Liver (tissue), 8 donors: ENCODE measurements at regions not wholly inside any gene's neighbourhood (a gene's known extent, or its start where the extent isn't known, plus 50 kb on each side); places are given as distances from the start of the nearest gene placed in this dataset.

ENCODE experiments used
- DNase-seq: peaks from one replicate; pipeline ENCODE4 v3.0.0-alpha.2; 2017; ENCODE audit warnings: low spot score
- H3K27ac ChIP-seq, 2 donors: one replicate each; pipeline ENCODE4 v1.7.0; 2013; ENCODE audit warnings: inconsistent platforms in 2 of 2, low read length in 2 of 2, control low read depth in 1 of 2, low read depth in 1 of 2, mild to moderate bottlenecking in 1 of 2
- H3K27me3 ChIP-seq, 4 donors: one replicate each; pipeline versions ENCODE4 v1.6.1 to v1.7.0; 2013; ENCODE audit warnings: low read length in 3 of 4, inconsistent platforms in 1 of 4, mild to moderate bottlenecking in 1 of 4, moderate library complexity in 1 of 4; ENCODE audit not compliant: control insufficient read depth in 4 of 4, insufficient read depth in 4 of 4
- H3K36me3 ChIP-seq, 4 donors: one replicate each; pipeline versions ENCODE4 v1.6.1 to v1.7.0; 2013; ENCODE audit warnings: low read length in 3 of 4, mild to moderate bottlenecking in 3 of 4, low read depth in 1 of 4, moderate library complexity in 1 of 4; ENCODE audit not compliant: control insufficient read depth in 4 of 4, insufficient read depth in 3 of 4
- H3K4me1 ChIP-seq, 4 donors: one replicate each; pipeline versions ENCODE4 v1.6.1 to v1.7.0; 2013; ENCODE audit warnings: low read length in 3 of 4, mild to moderate bottlenecking in 3 of 4, moderate library complexity in 1 of 4; ENCODE audit not compliant: control insufficient read depth in 4 of 4, insufficient read depth in 4 of 4
- H3K4me3 ChIP-seq, 3 donors: one replicate each; pipeline versions ENCODE4 v1.6.1 to v1.7.0; 2013; ENCODE audit warnings: low read length in 3 of 3, control low read depth in 1 of 3, low read depth in 1 of 3, mild to moderate bottlenecking in 1 of 3
- H3K9ac ChIP-seq, 2 donors: one replicate each; pipeline ENCODE4 v1.7.0; 2013; ENCODE audit warnings: low read length in 2 of 2, mild to moderate bottlenecking in 2 of 2, moderate library complexity in 2 of 2, control low read depth in 1 of 2, low read depth in 1 of 2
- H3K9me3 ChIP-seq, 4 donors: one replicate each; pipeline versions ENCODE4 v1.6.1 to v1.7.0; 2013; ENCODE audit warnings: low read length in 3 of 4; ENCODE audit not compliant: control insufficient read depth in 4 of 4
- EGR1 ChIP-seq, 2 donors: IDR thresholded peaks; 2 replicates each; pipeline ENCODE4 v1.6.1; 2016 to 2018; ENCODE audit warnings: antibody characterized with exemption in 2 of 2, low read depth in 2 of 2
- FOXA1 ChIP-seq: IDR thresholded peaks from 2 replicates; pipeline ENCODE4 v1.6.1; 2016; ENCODE audit warnings: antibody characterized with exemption
- FOXA2 ChIP-seq: IDR thresholded peaks from 2 replicates; pipeline ENCODE4 v1.6.1; 2016; ENCODE audit warnings: antibody characterized with exemption
- GABPA ChIP-seq, 2 donors: IDR thresholded peaks in 1 of 2; conservative IDR thresholded peaks in 1 of 2; 2 replicates each; pipeline ENCODE4 v1.6.1; 2016; ENCODE audit warnings: antibody characterized with exemption in 2 of 2, mild to moderate bottlenecking in 1 of 2, moderate library complexity in 1 of 2
- HNF4A ChIP-seq, 2 donors: conservative IDR thresholded peaks; 2 replicates each; pipeline ENCODE4 v1.6.1; 2016; ENCODE audit warnings: antibody characterized with exemption in 2 of 2, mild to moderate bottlenecking in 2 of 2
- JUND ChIP-seq, 2 donors: IDR thresholded peaks; 2 replicates each; pipeline ENCODE4 v1.6.1; 2016; ENCODE audit warnings: antibody characterized with exemption in 2 of 2
- NR2F2 ChIP-seq: IDR thresholded peaks from 2 replicates; pipeline ENCODE4 v1.6.1; 2016; ENCODE audit warnings: antibody characterized with exemption
- RAD21 ChIP-seq, 2 donors: IDR thresholded peaks; 2 replicates each; pipeline ENCODE4 v1.6.1; 2016; ENCODE audit warnings: antibody characterized with exemption in 2 of 2, mild to moderate bottlenecking in 2 of 2
- RXRA ChIP-seq, 2 donors: IDR thresholded peaks; 2 replicates each; pipeline ENCODE4 v1.6.1; 2017 to 2018; ENCODE audit warnings: antibody characterized with exemption in 2 of 2, mild to moderate bottlenecking in 1 of 2
- SP1 ChIP-seq: IDR thresholded peaks from 2 replicates; pipeline ENCODE4 v1.6.1; 2018; ENCODE audit warnings: antibody characterized with exemption, mild to moderate bottlenecking
- TAF1 ChIP-seq: conservative IDR thresholded peaks from 2 replicates; pipeline ENCODE4 v1.6.1; 2016; ENCODE audit warnings: antibody characterized with exemption, mild to moderate bottlenecking
- WGBS: extraction: QIAGEN DNeasy Blood & Tissue Kit; methylation state at CpG from one replicate; pipeline ENCODE4 v1.1.7; 2013; 5-methylcytosine and 5-hydroxymethylcytosine counted together
- TF ChIP-seq, protein P1 (sequence below): IDR thresholded peaks from 2 replicates; pipeline ENCODE4 v1.6.1; 2016; ENCODE audit warnings: antibody characterized with exemption
- TF ChIP-seq, protein P2 (sequence below): IDR thresholded peaks from 2 replicates; pipeline ENCODE4 v1.6.1; 2016; ENCODE audit warnings: antibody characterized with exemption
- TF ChIP-seq, protein P3 (sequence below): IDR thresholded peaks from 2 replicates; pipeline ENCODE4 v1.6.1; 2016; ENCODE audit warnings: antibody characterized with exemption
- TF ChIP-seq, protein P4 (sequence below): fragments of 150-350 bp; IDR thresholded peaks from 2 replicates; pipeline ENCODE4 v1.5.1; 2017; ENCODE audit warnings: improper control_type of control experiment, low read depth, low read length; ENCODE audit not compliant: missing input control
- TF ChIP-seq, protein P5 (sequence below): IDR thresholded peaks from 2 replicates; pipeline ENCODE4 v1.6.1; 2016; ENCODE audit warnings: antibody characterized with exemption, mild to moderate bottlenecking
- donor health status: healthy.
- donor health status: healthy.
- donor health status: healthy.
- donor health status: healthy.
- donor health status: healthy.

DNA sequence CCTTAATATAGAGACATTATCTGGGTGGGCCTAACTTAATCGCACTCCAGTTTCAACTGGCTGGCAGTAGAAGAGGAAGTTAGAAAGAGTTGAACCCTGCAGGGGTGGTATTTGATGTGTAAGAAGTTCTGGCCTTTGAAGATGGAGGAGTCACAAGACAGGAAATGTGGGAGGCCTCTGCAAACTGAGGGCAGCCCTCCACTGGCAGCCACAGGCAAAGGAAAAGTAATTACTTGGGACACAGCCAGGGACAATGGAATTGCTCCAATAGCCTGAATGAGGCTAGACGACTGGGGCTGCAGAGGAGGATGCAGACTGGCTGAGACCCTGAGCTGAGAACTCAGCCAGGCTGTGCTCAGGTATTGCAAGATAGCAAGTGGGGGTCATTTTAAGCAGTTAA, 703.3 kb upstream of the ARGLU1 start:
- TF ChIP-seq EGR1 (IDR thresholded peaks at IDR 0.05; ENCODE audit: low read depth in 2 of 2) (no peak), FOXA2 (no peak), TAF1 (no peak), SP1 (no peak), JUND (IDR thresholded peaks at IDR 0.05) (no peak), HNF4A (conservative IDR thresholded peaks at IDR 0.05) (no peak), NR2F2 (no peak), FOXA1 (no peak), RXRA (IDR thresholded peaks at IDR 0.05) (no peak)
- TF ChIP-seq, protein P1, sequence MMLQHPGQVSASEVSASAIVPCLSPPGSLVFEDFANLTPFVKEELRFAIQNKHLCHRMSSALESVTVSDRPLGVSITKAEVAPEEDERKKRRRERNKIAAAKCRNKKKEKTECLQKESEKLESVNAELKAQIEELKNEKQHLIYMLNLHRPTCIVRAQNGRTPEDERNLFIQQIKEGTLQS: no peak
- TF ChIP-seq, protein P2, sequence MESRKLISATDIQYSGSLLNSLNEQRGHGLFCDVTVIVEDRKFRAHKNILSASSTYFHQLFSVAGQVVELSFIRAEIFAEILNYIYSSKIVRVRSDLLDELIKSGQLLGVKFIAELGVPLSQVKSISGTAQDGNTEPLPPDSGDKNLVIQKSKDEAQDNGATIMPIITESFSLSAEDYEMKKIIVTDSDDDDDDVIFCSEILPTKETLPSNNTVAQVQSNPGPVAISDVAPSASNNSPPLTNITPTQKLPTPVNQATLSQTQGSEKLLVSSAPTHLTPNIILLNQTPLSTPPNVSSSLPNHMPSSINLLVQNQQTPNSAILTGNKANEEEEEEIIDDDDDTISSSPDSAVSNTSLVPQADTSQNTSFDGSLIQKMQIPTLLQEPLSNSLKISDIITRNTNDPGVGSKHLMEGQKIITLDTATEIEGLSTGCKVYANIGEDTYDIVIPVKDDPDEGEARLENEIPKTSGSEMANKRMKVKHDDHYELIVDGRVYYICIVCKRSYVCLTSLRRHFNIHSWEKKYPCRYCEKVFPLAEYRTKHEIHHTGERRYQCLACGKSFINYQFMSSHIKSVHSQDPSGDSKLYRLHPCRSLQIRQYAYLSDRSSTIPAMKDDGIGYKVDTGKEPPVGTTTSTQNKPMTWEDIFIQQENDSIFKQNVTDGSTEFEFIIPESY: no peak
- WGBS: 42% methylated on average over 2 of the region's 2 CpGs
- Histone ChIP-seq H3K36me3 (no peaks in the 10 kb centered on the region), H3K27ac (no peak overlapping the region), H3K27me3 (no peaks in the 10 kb centered on the region), H3K4me3 (no peak overlapping the region), H3K9ac (no peak overlapping the region), H3K4me1 (no peaks in the 10 kb centered on the region), H3K9me3 (peaks cover 0 to 2% (median 0%) of the 10 kb centered on the region in 4 donors)
- no peak for DNase-seq

DNA sequence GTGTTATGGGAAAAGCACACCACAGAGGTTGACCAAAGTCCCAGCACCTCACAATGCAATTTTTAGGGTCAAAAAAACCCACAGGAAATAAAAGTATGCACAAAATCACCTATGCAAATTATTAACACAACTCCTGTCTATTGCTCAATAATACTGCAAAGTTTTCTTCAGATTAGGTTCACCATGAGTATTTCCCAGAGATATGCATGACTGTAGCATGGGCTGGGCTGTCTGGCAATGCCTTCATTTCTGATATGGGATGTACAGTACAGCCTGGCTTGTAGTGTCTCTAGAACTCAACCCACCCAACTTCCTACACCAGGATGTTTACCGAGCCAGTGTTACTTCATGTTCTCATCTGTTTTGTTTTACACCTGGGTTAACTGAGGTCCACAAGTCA, 698.7 kb upstream of the ARGLU1 start:
- WGBS: 82% methylated on average over 1 of the region's 1 CpG
- no peaks in the 10 kb centered on the region for H3K4me1 ChIP-seq
- H3K9ac ChIP-seq: no peak overlapping the region
- peaks cover 0 to 2% (median 0%) of the 10 kb centered on the region in 4 donors for H3K9me3 ChIP-seq
- H3K36me3 ChIP-seq: no peaks in the 10 kb centered on the region
- no peak overlapping the region for H3K27ac ChIP-seq
- H3K4me3 ChIP-seq: no peak overlapping the region
- no peaks in the 10 kb centered on the region for H3K27me3 ChIP-seq
- no peak for DNase-seq
- TF ChIP-seq RAD21 (IDR thresholded peaks at IDR 0.05) (no peak), HNF4A (conservative IDR thresholded peaks at IDR 0.05) (no peak), JUND (IDR thresholded peaks at IDR 0.05) (no peak), EGR1 (IDR thresholded peaks at IDR 0.05; ENCODE audit: low read depth in 2 of 2) (no peak), FOXA1 (no peak), RXRA (IDR thresholded peaks at IDR 0.05) (no peak)
- TF ChIP-seq, protein P3, sequence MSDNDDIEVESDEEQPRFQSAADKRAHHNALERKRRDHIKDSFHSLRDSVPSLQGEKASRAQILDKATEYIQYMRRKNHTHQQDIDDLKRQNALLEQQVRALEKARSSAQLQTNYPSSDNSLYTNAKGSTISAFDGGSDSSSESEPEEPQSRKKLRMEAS: no peak
- TF ChIP-seq, protein P2: no peak

DNA sequence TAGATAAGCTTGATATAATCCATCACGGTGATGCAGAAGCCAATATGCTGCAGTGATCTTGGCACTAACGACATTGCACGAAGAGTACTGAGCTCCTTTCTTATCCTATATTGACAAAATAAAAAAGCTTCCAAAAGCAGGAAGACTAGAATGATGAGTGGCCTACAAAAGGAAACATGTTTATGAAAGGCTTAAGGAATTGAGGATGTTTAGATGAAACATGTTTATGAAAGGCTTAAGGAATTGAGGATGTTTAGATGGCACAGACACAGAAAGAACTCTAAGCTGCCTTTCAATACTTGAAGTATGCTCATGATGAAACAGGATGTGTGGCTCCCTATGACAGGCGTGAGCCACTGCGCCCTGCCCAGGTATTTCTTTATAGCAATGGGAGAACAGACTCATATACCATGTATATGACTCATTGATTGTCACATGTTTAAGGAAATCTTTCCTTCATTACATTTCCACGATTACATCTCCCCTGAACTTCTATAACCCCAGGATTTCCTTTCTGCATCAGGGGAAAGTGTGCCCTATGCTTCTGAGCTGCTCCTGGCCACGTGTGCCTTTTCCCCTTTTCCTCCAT, 690.8 kb upstream of the ARGLU1 start:
- peaks cover 0 to 4% (median 0%) of the 10 kb centered on the region in 4 donors for H3K27me3 ChIP-seq
- no peaks in the 10 kb centered on the region for H3K36me3 ChIP-seq
- H3K4me1 ChIP-seq: no peaks in the 10 kb centered on the region
- no peaks in the 10 kb centered on the region for H3K9me3 ChIP-seq
- no peak overlapping the region for H3K4me3 ChIP-seq
- no peak overlapping the region for H3K9ac ChIP-seq
- no peak for DNase-seq
- no peak overlapping the region for H3K27ac ChIP-seq
- 52% methylated on average over 7 of the region's 7 CpGs for WGBS
- TF ChIP-seq SP1: no peak
- TF ChIP-seq FOXA1: no peak
- TF ChIP-seq GABPA (IDR thresholded peaks at IDR 0.05 in 1 of 2, conservative IDR thresholded peaks at IDR 0.05 in 1 of 2): no peak
- TF ChIP-seq, protein P4, sequence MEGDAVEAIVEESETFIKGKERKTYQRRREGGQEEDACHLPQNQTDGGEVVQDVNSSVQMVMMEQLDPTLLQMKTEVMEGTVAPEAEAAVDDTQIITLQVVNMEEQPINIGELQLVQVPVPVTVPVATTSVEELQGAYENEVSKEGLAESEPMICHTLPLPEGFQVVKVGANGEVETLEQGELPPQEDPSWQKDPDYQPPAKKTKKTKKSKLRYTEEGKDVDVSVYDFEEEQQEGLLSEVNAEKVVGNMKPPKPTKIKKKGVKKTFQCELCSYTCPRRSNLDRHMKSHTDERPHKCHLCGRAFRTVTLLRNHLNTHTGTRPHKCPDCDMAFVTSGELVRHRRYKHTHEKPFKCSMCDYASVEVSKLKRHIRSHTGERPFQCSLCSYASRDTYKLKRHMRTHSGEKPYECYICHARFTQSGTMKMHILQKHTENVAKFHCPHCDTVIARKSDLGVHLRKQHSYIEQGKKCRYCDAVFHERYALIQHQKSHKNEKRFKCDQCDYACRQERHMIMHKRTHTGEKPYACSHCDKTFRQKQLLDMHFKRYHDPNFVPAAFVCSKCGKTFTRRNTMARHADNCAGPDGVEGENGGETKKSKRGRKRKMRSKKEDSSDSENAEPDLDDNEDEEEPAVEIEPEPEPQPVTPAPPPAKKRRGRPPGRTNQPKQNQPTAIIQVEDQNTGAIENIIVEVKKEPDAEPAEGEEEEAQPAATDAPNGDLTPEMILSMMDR: no peak
- TF ChIP-seq NR2F2: no peak
- TF ChIP-seq, protein P5, sequence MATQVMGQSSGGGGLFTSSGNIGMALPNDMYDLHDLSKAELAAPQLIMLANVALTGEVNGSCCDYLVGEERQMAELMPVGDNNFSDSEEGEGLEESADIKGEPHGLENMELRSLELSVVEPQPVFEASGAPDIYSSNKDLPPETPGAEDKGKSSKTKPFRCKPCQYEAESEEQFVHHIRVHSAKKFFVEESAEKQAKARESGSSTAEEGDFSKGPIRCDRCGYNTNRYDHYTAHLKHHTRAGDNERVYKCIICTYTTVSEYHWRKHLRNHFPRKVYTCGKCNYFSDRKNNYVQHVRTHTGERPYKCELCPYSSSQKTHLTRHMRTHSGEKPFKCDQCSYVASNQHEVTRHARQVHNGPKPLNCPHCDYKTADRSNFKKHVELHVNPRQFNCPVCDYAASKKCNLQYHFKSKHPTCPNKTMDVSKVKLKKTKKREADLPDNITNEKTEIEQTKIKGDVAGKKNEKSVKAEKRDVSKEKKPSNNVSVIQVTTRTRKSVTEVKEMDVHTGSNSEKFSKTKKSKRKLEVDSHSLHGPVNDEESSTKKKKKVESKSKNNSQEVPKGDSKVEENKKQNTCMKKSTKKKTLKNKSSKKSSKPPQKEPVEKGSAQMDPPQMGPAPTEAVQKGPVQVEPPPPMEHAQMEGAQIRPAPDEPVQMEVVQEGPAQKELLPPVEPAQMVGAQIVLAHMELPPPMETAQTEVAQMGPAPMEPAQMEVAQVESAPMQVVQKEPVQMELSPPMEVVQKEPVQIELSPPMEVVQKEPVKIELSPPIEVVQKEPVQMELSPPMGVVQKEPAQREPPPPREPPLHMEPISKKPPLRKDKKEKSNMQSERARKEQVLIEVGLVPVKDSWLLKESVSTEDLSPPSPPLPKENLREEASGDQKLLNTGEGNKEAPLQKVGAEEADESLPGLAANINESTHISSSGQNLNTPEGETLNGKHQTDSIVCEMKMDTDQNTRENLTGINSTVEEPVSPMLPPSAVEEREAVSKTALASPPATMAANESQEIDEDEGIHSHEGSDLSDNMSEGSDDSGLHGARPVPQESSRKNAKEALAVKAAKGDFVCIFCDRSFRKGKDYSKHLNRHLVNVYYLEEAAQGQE: no peak
- no peak for TF ChIP-seq TAF1
- TF ChIP-seq, protein P1: no peak
- no peak for TF ChIP-seq FOXA2
- TF ChIP-seq RAD21 (IDR thresholded peaks at IDR 0.05): no peak
- no peak for TF ChIP-seq EGR1 (IDR thresholded peaks at IDR 0.05; ENCODE audit: low read depth in 2 of 2)
- no peak for TF ChIP-seq HNF4A (conservative IDR thresholded peaks at IDR 0.05)
